ENCODE measurements at regions not wholly inside any gene's neighbourhood (a gene's known extent, or its start where the extent isn't known, plus 50 kb on each side); places are given as distances from the start of the nearest gene placed in this dataset.

- H3K4me2 ChIP-seq (ENCODE audit: insufficient read depth, low read length) = no peak overlapping the region
- WGBS (ENCODE audit: insufficient coverage, low coverage, missing lambda C conversion rate) = 0% methylated on average over 10 of the region's 10 CpGs
- DNase-seq (ENCODE audit: extremely low read depth in 1 of 4, low spot score in 3 of 4) (no peak), FAIRE-seq (no peak), ATAC-seq (no peak)
- POLR2A ChIA-PET = interaction anchor here (0.7 kb wide), 1 partner anchor 562 kb away, joined by 3 read pairs; no protein-coding TSS in a partner anchor
- no peaks in the 10 kb centered on the region for H3K27me3 ChIP-seq (ENCODE audit: control insufficient read depth in 2 of 2, insufficient read depth in 2 of 2, low read length in 2 of 2)
- no peak overlapping the region for H3K4me3 ChIP-seq
- CTCF ChIA-PET (ENCODE audit: low intra/inter-chr PET ratio) = no interaction called here
- H3K79me2 ChIP-seq (ENCODE audit: control insufficient read depth, insufficient read depth, low read length) = no peaks in the 10 kb centered on the region
- H3K9me1 ChIP-seq (ENCODE audit: control insufficient read depth, insufficient read depth, low read length) = no peaks in the 10 kb centered on the region
- H3K9ac ChIP-seq (ENCODE audit: insufficient read depth in 1 of 2, low read depth in 2 of 2, low read length in 2 of 2) = no peak overlapping the region
- H2AFZ ChIP-seq (ENCODE audit: low read depth, low read length) = no peak overlapping the region
- H4K20me1 ChIP-seq (replicated peaks; ENCODE audit: control insufficient read depth, insufficient read depth, low read length) = no peaks in the 10 kb centered on the region
- in situ Hi-C loops (cut with MboI) (no loop called here), intact Hi-C loops (cut with micrococcal nuclease) (no loop called here)
- no TSS peak for BruUV-seq (replicated peaks)
- no peaks in the 10 kb centered on the region; the same call in 1 of the 2 replicates for H3K9me3 ChIP-seq (replicated peaks; ENCODE audit: control insufficient read depth, insufficient read depth, low read depth, low read length)
- no peak overlapping the region for H3K27ac ChIP-seq (ENCODE audit: extremely low read depth, low read depth, low read length)
- H3K4me1 ChIP-seq (replicated peaks in 1 of 2; ENCODE audit: control insufficient read depth in 2 of 2, insufficient read depth in 2 of 2, low read length in 2 of 2) = no peaks in the 10 kb centered on the region
- no peaks in the 10 kb centered on the region for H3K36me3 ChIP-seq (ENCODE audit: control insufficient read depth, insufficient read depth, low read length)
- TF ChIP-seq ELK1 (CRISPR knock-in tag; IDR thresholded peaks at IDR 0.05) (no peak), CHD2 (IDR thresholded peaks at IDR 0.05; ENCODE audit: low read depth, low read length) (no peak), ZFP36 (IDR thresholded peaks at IDR 0.05; ENCODE audit: low read depth, low read length, partially characterized antibody) (no peak), ZNF165 (CRISPR knock-in tag; IDR thresholded peaks at IDR 0.05; ENCODE audit: borderline replicate concordance) (no peak), PHB (CRISPR knock-in tag; IDR thresholded peaks at IDR 0.05) (no peak), ZKSCAN8 (CRISPR knock-in tag; IDR thresholded peaks at IDR 0.05) (no peak), NUFIP1 (IDR thresholded peaks at IDR 0.05; ENCODE audit: partially characterized antibody) (no peak)
Observed at GRCh38 chr10:85459906-85460305, 906.7 kb downstream of the GRID1 start.

All from K562 (cell line).